Fibroblast of mammary gland (primary cell): ENCODE measurements at regions not wholly inside any gene's neighbourhood (a gene's known extent, or its start where the extent isn't known, plus 50 kb on each side); places are given as distances from the start of the nearest gene placed in this dataset.

Experiments
- DNase-seq: peaks from one replicate; pipeline ENCODE4 v3.0.0-alpha.2; 2010; ENCODE audit warnings: low read depth
- H3K4me3 ChIP-seq: 2 replicates; pipeline ENCODE4 v1.5.1; 2011; ENCODE audit warnings: low read depth, mild to moderate bottlenecking, low read length, moderate library complexity; ENCODE audit not compliant: control insufficient read depth
- CTCF ChIP-seq: conservative IDR thresholded peaks from 2 replicates; pipeline ENCODE4 v1.5.1; 2011; ENCODE audit warnings: low read depth, low read length, inconsistent platforms; ENCODE audit not compliant: control insufficient read depth, insufficient read depth

DNA sequence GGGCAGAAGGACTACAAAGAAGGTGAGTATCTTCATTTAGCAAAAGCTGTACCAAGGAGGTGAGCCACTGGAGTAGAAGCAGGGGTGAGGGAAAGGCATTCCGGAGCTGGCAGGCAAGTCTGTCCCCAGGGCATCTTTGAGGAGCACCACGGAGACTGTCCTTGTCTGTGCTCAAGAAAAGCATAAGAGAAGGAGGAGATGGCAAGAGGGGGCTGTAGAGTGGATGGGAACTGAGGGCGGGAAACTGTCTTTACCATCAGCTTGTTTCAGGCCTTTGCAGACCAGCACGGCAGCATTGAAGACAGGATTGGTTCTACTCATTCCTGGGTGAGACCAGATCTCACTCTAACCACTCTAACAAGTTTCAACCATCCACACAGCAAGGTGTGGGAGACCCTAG is 355.8 kb downstream of the AJAP1 start:
- DNase-seq = no peak
- H3K4me3 ChIP-seq = no peak overlapping the region
- TF ChIP-seq CTCF = no peak

DNA sequence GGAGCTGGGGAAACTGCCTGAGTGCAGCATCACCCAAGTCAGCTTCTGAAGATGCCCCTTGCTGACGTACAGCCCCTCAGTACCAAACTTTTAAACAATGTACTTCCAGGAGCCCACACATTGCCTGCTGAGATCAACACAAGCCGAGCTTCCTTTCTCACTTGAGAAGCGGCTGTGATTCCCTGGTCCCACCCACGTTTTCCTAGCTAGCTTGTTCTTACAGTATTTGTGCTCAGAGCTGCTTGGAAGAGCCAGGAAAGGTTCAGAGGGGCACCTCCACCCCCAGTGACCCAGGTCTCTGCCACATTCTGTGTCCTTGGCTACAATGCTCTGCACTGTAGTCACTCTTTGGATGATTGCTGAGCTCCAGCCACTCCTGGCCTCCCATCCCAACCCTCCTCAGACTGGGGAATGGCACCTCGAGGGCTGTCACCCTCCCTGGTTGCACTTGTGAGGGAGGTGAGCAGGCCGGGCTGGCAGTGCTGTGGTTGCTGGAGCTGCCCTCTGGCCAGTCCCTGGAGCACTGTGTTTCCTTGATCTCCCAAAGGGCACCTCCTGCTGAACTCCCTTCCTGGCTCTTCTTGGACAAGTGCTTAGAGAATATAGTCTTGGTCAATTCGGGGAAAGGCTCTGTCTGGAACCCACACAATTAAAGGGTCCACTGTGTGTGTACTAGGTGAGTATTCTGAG is 355.1 kb downstream of the AJAP1 start:
- no peak for DNase-seq
- H3K4me3 ChIP-seq = no peak overlapping the region
- no peak for TF ChIP-seq CTCF

GRCh38 chr1:5005171-5005570 is 350.8 kb downstream of the AJAP1 start:
- H3K4me3 ChIP-seq = no peak overlapping the region
- DNase-seq = no peak
- no peak for TF ChIP-seq CTCF

GRCh38 chr1:5002676-5003075 is 348.3 kb downstream of the AJAP1 start:
- TF ChIP-seq CTCF = no peak
- no peak for DNase-seq

GRCh38 chr1:5001466-5001865 is 347.1 kb downstream of the AJAP1 start:
- no peak for DNase-seq
- no peak for TF ChIP-seq CTCF
- H3K4me3 ChIP-seq = no peak overlapping the region

More at GRCh38 chr1:5002676-5003075, 348.3 kb downstream of the AJAP1 start:
- H3K4me3 ChIP-seq = no peak overlapping the region

GRCh38 chr1:4986306-4986705 is 331.9 kb downstream of the AJAP1 start:
- no peak for TF ChIP-seq CTCF
- DNase-seq = no peak

GRCh38 chr1:4984841-4985240 is 330.4 kb downstream of the AJAP1 start:
- TF ChIP-seq CTCF = no peak
- no peak overlapping the region for H3K4me3 ChIP-seq
- no peak for DNase-seq

More at GRCh38 chr1:4986306-4986705, 331.9 kb downstream of the AJAP1 start:
- no peak overlapping the region for H3K4me3 ChIP-seq
